Retinal pigment epithelial cell (primary cell): ENCODE measurements at regions not wholly inside any gene's neighbourhood (a gene's known extent, or its start where the extent isn't known, plus 50 kb on each side); places are given as distances from the start of the nearest gene placed in this dataset.

Experiments used
- DNase-seq: peaks from one replicate; pipeline ENCODE4 v3.0.0-alpha.2; 2010; ENCODE audit warnings: low read depth
- H3K4me3 ChIP-seq: 2 replicates; pipeline ENCODE4 v1.5.1; 2011; ENCODE audit warnings: mild to moderate bottlenecking, low read length, control low read depth, moderate library complexity
- TF ChIP-seq, protein P1 (sequence below): conservative IDR thresholded peaks from 2 replicates; pipeline ENCODE4 v1.5.1; 2011; ENCODE audit warnings: low read depth, low read length, control low read depth, inconsistent platforms

DNA sequence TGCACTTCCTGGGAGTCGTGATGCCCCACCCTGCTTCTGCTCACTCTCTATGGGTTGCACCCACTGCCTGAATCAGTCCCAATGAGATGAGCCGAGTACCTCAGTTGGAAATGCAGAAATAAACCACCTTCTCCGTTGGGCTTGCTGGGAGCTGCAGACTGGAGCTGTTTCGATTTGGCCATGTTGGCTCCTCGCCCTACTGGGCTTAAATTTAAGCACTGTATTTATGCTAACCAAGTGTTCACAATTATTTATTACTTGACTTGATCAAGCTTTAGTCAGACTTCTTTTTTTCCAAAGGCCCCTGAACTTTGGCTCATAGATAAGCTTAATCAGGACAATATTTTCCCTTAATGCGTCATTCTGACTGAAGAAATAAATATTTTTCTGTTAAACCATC is 1072.4 kb upstream of the CDH9 start:
- TF ChIP-seq, protein P1, sequence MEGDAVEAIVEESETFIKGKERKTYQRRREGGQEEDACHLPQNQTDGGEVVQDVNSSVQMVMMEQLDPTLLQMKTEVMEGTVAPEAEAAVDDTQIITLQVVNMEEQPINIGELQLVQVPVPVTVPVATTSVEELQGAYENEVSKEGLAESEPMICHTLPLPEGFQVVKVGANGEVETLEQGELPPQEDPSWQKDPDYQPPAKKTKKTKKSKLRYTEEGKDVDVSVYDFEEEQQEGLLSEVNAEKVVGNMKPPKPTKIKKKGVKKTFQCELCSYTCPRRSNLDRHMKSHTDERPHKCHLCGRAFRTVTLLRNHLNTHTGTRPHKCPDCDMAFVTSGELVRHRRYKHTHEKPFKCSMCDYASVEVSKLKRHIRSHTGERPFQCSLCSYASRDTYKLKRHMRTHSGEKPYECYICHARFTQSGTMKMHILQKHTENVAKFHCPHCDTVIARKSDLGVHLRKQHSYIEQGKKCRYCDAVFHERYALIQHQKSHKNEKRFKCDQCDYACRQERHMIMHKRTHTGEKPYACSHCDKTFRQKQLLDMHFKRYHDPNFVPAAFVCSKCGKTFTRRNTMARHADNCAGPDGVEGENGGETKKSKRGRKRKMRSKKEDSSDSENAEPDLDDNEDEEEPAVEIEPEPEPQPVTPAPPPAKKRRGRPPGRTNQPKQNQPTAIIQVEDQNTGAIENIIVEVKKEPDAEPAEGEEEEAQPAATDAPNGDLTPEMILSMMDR, result no peak
- DNase-seq, result no peak
- no peak overlapping the region for H3K4me3 ChIP-seq

DNA sequence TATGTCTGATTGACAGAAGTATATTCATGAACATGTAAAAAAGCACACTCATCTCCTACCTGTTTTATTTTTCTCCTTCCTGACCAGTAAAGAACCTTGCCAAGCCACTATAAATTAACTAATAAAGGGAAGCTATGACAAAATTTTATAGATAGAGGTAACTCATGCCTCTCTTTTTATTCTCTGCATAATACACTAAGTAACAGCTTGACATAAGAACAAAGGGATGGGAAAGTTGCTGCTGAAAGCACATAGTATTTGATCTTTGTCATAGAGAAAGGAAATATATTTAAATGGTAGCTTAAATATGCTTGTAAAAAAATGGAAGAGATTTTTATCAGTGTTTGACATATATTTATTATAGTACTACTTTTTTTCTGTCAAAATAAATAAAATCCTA is 1065.7 kb upstream of the CDH9 start:
- DNase-seq, result no peak
- H3K4me3 ChIP-seq, result no peak overlapping the region
- TF ChIP-seq, protein P1, result no peak

DNA sequence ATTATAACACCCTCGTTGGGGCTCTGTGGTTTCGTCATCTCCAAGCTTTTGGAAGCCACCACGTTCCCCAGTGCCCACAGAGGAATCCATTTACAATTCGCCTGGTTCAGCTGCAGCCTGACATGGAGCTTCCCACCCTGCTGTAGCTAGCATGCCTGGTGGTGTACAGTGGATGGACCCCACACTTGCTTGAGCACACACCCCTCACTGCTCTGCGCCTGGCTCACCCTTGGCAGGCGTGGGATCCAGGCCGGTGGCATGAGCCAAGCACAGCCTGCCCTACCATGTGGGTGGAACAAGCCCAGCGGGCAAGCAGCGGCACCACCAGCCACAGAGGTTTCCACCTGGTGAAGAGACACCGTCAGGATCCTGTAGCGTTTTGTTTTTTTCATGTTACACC is 1045.7 kb upstream of the CDH9 start:
- TF ChIP-seq, protein P1, result no peak
- DNase-seq, result no peak
- no peak overlapping the region for H3K4me3 ChIP-seq

DNA sequence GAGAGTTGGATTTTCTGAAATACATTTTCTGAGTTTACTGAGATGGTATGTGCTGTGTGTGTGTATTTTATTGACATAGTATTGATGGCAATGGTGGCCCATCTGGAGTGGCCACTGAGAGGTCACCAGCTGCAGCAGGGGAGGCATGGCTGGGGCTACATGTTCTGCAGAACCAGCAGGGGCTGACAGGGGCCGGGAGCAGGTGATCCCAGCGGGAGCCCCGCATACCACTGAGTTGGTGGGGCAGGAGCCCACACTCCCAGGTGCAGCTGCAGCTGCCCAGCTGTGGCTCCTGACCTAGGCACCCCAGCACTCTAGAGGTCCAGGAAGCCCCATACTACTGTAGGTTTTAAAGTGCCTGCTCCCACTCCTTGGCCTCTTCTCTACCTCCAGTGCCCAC is 1044.2 kb upstream of the CDH9 start:
- TF ChIP-seq, protein P1, result no peak
- DNase-seq, result no peak
- no peak overlapping the region for H3K4me3 ChIP-seq

DNA sequence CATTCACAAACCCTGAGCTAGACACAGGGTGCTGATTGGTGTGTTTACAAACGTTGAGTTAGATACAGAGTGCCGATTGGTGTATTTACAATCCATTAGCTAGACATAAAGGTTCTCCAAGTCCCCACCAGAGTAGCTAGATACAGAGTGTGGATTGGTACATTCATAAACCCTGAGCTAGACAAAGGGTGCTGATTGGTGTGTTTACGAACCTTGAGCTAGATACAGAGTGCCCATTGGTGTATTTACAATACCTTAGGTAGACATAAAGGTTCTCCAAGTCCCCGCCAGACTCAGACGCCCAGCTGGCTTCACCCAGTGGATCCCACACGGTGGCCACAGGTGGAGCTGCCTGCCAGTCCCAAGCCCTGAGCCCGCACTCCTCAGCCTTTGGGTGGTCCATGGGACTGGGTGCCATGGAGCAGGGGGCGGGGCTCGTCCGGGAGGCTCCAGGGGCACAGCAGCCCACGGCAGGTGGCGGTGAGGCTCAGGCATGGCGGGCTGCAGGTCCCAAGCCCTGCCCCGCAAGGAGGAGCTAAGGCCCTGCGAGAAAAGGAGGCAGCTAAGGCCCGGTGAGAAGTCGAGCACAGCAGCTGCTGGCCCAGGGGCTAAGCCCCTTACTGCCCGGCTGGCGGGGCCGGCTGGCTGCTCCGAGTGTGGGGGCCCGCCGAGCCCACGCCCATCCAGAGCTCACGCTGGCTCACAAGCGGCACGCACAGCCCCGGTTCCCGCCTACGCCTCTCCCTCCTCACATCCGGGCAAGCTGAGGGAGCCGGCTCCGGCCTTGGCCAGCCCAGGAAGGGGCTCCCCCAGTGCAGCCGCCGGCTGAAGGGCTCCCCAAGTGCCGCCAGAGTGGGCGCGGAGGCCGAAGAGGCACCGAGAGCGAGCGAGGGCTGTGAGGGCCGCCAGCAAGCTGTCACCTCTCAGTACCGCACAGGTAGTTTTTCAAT is 1039.2 kb upstream of the CDH9 start:
- TF ChIP-seq, protein P1, result no peak
- no peak overlapping the region for H3K4me3 ChIP-seq
- no peak for DNase-seq

DNA sequence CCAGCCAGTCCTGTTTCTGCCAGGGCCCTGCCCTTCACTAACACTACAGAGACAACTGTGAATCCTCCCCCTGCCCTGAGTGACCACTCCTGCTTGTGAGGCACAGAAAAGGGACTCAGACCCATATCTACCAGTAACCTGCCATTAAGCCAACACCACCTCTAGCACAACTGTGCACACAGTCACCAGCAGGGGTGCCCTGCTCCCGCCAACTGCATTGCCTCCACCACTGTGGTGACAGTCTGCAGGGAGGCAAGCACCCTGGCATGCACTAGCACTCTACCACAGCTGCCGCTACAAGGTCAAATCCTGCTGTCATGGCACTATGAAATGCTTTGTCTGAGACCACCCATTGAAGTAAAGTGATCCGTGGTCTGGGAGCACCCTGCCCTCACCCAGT is 1028.5 kb upstream of the CDH9 start:
- no peak for DNase-seq
- H3K4me3 ChIP-seq, result no peak overlapping the region
- TF ChIP-seq, protein P1, result no peak

DNA sequence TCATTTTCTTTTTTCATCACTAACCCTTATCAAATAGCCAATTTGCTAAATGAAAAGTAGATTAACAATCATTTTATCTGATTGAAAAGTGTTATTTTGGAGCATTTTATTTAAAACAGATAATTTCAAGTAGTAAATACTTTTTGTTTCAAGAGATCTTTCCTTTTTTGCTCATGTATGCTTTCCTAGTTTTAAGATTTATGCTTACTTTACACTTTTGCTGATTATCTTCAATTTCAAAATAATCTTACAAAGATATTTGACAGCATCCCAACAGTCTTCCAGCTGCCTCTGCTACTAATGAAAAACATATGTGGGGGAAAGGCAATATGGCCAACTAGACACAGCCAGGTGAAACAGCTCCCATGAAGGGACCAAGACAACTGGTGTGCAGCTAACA is 1027.3 kb upstream of the CDH9 start:
- no peak for DNase-seq
- TF ChIP-seq, protein P1, result no peak
- no peak overlapping the region for H3K4me3 ChIP-seq
